HK-2 (cell line): ENCODE measurements at regions not wholly inside any gene's neighbourhood (a gene's known extent, or its start where the extent isn't known, plus 50 kb on each side); places are given as distances from the start of the nearest gene placed in this dataset.
"Not testable (repeated sequence)": the region's sequence is repeated elsewhere in the genome, so short reads cannot be mapped to it uniquely, and the experiment has no call there.

Source experiments
- DNase-seq: peaks from one replicate; pipeline ENCODE4 v3.0.0-alpha.2; 2018; ENCODE audit not compliant: unreplicated experiment

- DNase-seq, result peak; percentile 75
Observed at GRCh38 chr5:125412561-125413495, 666.4 kb upstream of the ZNF608 start.

- DNase-seq, result no peak
Observed at GRCh38 chr5:125413496-125414274, 667.2 kb upstream of the ZNF608 start.

- no peak for DNase-seq
Observed at GRCh38 chr5:125415126-125415525, 668.7 kb upstream of the ZNF608 start.

GRCh38 chr5:125416055-125416454 lies 669.6 kb upstream of the ZNF608 start:
- no peak for DNase-seq

GRCh38 chr5:125421006-125421405 lies 674.6 kb upstream of the ZNF608 start:
- DNase-seq, result no peak

GRCh38 chr5:125422342-125422741 lies 675.9 kb upstream of the ZNF608 start:
- DNase-seq, result no peak

GRCh38 chr5:125424402-125425141 lies 678.1 kb upstream of the ZNF608 start:
- no peak for DNase-seq

GRCh38 chr5:125429498-125429897 lies 683.1 kb upstream of the ZNF608 start:
- DNase-seq, result no peak

- DNase-seq, result no peak
Observed at GRCh38 chr5:125433457-125433856, 687.0 kb upstream of the ZNF608 start.

GRCh38 chr5:125439243-125439642 lies 692.8 kb upstream of the ZNF608 start:
- DNase-seq, result no peak

- no peak for DNase-seq
Observed at GRCh38 chr5:125440905-125441304, 694.5 kb upstream of the ZNF608 start.

GRCh38 chr5:125446986-125447385 lies 700.5 kb upstream of the ZNF608 start:
- no peak for DNase-seq

- DNase-seq, result no peak
Observed at GRCh38 chr5:125450771-125451170, 704.3 kb upstream of the ZNF608 start.

GRCh38 chr5:125451622-125452021 lies 705.2 kb upstream of the ZNF608 start:
- no peak for DNase-seq

GRCh38 chr5:125452991-125453390 lies 706.6 kb upstream of the ZNF608 start:
- no peak for DNase-seq

GRCh38 chr5:125455041-125455440 lies 708.6 kb upstream of the ZNF608 start:
- DNase-seq, result no peak

GRCh38 chr5:125456005-125456404 lies 709.6 kb upstream of the ZNF608 start:
- not testable (repeated sequence) for DNase-seq

- no peak for DNase-seq
Observed at GRCh38 chr5:125457617-125458016, 711.2 kb upstream of the ZNF608 start.

GRCh38 chr5:125458949-125459348 lies 712.5 kb upstream of the ZNF608 start:
- not testable (repeated sequence) for DNase-seq

- no peak for DNase-seq
Observed at GRCh38 chr5:125461641-125462072, 715.2 kb upstream of the ZNF608 start.

GRCh38 chr5:125463466-125464092 lies 717.1 kb upstream of the ZNF608 start:
- DNase-seq, result no peak
